GM21576 (cell line): ENCODE measurements at regions not wholly inside any gene's neighbourhood (a gene's known extent, or its start where the extent isn't known, plus 50 kb on each side); places are given as distances from the start of the nearest gene placed in this dataset.
"Not testable (repeated sequence)": the region's sequence is repeated elsewhere in the genome, so short reads cannot be mapped to it uniquely, and the experiment has no call there.

ENCODE experiments used
- ATAC-seq: cut with Tn5 transposase; IDR thresholded peaks from one replicate; pipeline ENCODE4 v1.9.1; 2021; ENCODE audit warnings: mild to moderate bottlenecking, moderate library complexity; ENCODE audit not compliant: unreplicated experiment

GRCh38 chr10:61279400-61279799 lies 173.8 kb downstream of the TMEM26 start:
- no peak for ATAC-seq

GRCh38 chr10:61278556-61278955 lies 174.6 kb downstream of the TMEM26 start:
- ATAC-seq: no peak

- ATAC-seq: no peak
Measured at GRCh38 chr10:61272781-61273180, 180.4 kb downstream of the TMEM26 start.

- no peak for ATAC-seq
Measured at GRCh38 chr10:61271127-61271780, 181.9 kb downstream of the TMEM26 start.

- ATAC-seq: no peak
Measured at GRCh38 chr10:61263518-61263917, 189.7 kb downstream of the TMEM26 start.

- no peak for ATAC-seq
Measured at GRCh38 chr10:61262486-61263261, 190.5 kb downstream of the TMEM26 start.

- no peak for ATAC-seq
Measured at GRCh38 chr10:61257956-61258496, 195.2 kb downstream of the TMEM26 start.

- no peak for ATAC-seq
Measured at GRCh38 chr10:61257136-61257535, 196.0 kb downstream of the TMEM26 start.

GRCh38 chr10:61252326-61252725 lies 200.9 kb downstream of the TMEM26 start:
- not testable (repeated sequence) for ATAC-seq

GRCh38 chr10:61251089-61251488 lies 202.1 kb downstream of the TMEM26 start:
- no peak for ATAC-seq

GRCh38 chr10:61250131-61250530 lies 203.1 kb downstream of the TMEM26 start:
- ATAC-seq: no peak

- ATAC-seq: no peak
Measured at GRCh38 chr10:61248013-61248412, 205.2 kb downstream of the TMEM26 start.

- no peak for ATAC-seq
Measured at GRCh38 chr10:61244261-61244775, 208.9 kb downstream of the TMEM26 start.

GRCh38 chr10:61232780-61233179 lies 220.4 kb downstream of the TMEM26 start:
- ATAC-seq: no peak

GRCh38 chr10:61225939-61226338 lies 227.2 kb downstream of the TMEM26 start:
- no peak for ATAC-seq

GRCh38 chr10:61223576-61223975 lies 229.6 kb downstream of the TMEM26 start:
- no peak for ATAC-seq

- ATAC-seq: no peak
Measured at GRCh38 chr10:61219696-61220095, 233.5 kb downstream of the TMEM26 start.

- ATAC-seq: no peak
Measured at GRCh38 chr10:61217851-61218565, 235.2 kb downstream of the TMEM26 start.

GRCh38 chr10:61215246-61215645 lies 237.9 kb downstream of the TMEM26 start:
- ATAC-seq: no peak

- ATAC-seq: no peak
Measured at GRCh38 chr10:61211468-61211867, 241.7 kb downstream of the TMEM26 start.

GRCh38 chr10:61197057-61197456 lies 253.1 kb upstream of the RHOBTB1 start:
- ATAC-seq: no peak
